CD4-positive, alpha-beta T cell (primary cell): ENCODE measurements at regions not wholly inside any gene's neighbourhood (a gene's known extent, or its start where the extent isn't known, plus 50 kb on each side); places are given as distances from the start of the nearest gene placed in this dataset.
"Not testable (repeated sequence)": the region's sequence is repeated elsewhere in the genome, so short reads cannot be mapped to it uniquely, and the experiment has no call there.

Experiments used
- ATAC-seq: fragments of 200-7000 bp; cut with Tn5 transposase; one replicate; pipeline ENCODE4 v1.10.0; 2022; ENCODE audit warnings: mild to moderate bottlenecking; ENCODE audit not compliant: poor library complexity
- CTCF ChIA-PET: fragments of 350-600 bp; sonication (Branson Sonifier 250); formaldehyde crosslinking; loops from one replicate; lab custom pipeline; 2021; ENCODE audit warnings: antibody characterized with exemption, inconsistent platforms; lab: Charles Lee
- POLR2A ChIA-PET: fragments of 350-600 bp; sonication (Branson Sonifier 250); formaldehyde crosslinking; loops from one replicate; lab custom pipeline; 2021; ENCODE audit warnings: antibody characterized with exemption, inconsistent platforms; lab: Charles Lee
- DNase-seq, 14 experiments: peaks; one replicate each; pipeline ENCODE4 v3.0.0-alpha.2; 2013 to 2020; ENCODE audit warnings: mixed read lengths in 2 of 14
- H3K27ac ChIP-seq, 2 donors: one replicate each; pipeline versions ENCODE4 v1.5.1 to v1.7.0; 2013; ENCODE audit warnings: low read length in 2 of 2, low read depth in 1 of 2, mild to moderate bottlenecking in 1 of 2
- H3K27me3 ChIP-seq, 2 experiments: 1 replicate in 1 of 2; 2 replicates in 1 of 2; pipeline versions ENCODE4 v1.6.1 to v1.7.0; 2013; ENCODE audit warnings: low read length in 2 of 2, control low read depth in 1 of 2, mild to moderate bottlenecking in 1 of 2, moderate library complexity in 1 of 2; ENCODE audit not compliant: insufficient read depth in 2 of 2, control insufficient read depth in 1 of 2
- H3K36me3 ChIP-seq: one replicate; pipeline ENCODE4 v1.6.1; 2013; ENCODE audit warnings: low read length, control low read depth; ENCODE audit not compliant: insufficient read depth
- H3K4me1 ChIP-seq: one replicate; pipeline ENCODE4 v1.6.1; 2013; ENCODE audit warnings: low read length, control low read depth; ENCODE audit not compliant: insufficient read depth
- H3K4me3 ChIP-seq: one replicate; pipeline ENCODE4 v1.5.1; 2013; ENCODE audit warnings: mild to moderate bottlenecking, low read length, moderate library complexity
- H3K9me3 ChIP-seq, 2 experiments: 1 replicate in 1 of 2; 2 replicates in 1 of 2; pipeline versions ENCODE4 v1.6.1 to v1.7.0; 2013; ENCODE audit warnings: low read length in 2 of 2, mild to moderate bottlenecking in 2 of 2, control low read depth in 1 of 2, moderate library complexity in 1 of 2; ENCODE audit not compliant: control insufficient read depth in 1 of 2, insufficient read depth in 1 of 2
- H3K27ac Mint-ChIP-seq: one replicate; pipeline ENCODE4 v1.8.0; 2020; ENCODE audit warnings: mixed read lengths
- H3K27me3 Mint-ChIP-seq: one replicate; pipeline ENCODE4 v1.8.0; 2021; ENCODE audit warnings: mixed read lengths
- H3K36me3 Mint-ChIP-seq: one replicate; pipeline ENCODE4 v1.8.0; 2021; ENCODE audit warnings: low read depth, mixed read lengths
- H3K4me1 Mint-ChIP-seq: one replicate; pipeline ENCODE4 v1.8.0; 2021; ENCODE audit warnings: low read depth, mixed read lengths
- H3K4me3 Mint-ChIP-seq: one replicate; pipeline ENCODE4 v1.8.0; 2020; ENCODE audit warnings: mild to moderate bottlenecking, mixed read lengths
- H3K9me3 Mint-ChIP-seq: one replicate; pipeline ENCODE4 v1.8.0; 2020; ENCODE audit warnings: mixed read lengths
- intact Hi-C, 2 experiments: fragments of 100-400 bp; cut with DNase I in 1 of 2; cut with micrococcal nuclease in 1 of 2; formaldehyde crosslinking; loops; one replicate each; pipeline versions ENCODE4 v1.15.1 to v1.9.0; 2023 to 2025; cut with DNase I, micrococcal nuclease
- TF ChIP-seq, protein P1 (sequence below): fragments of 200-600 bp; IDR thresholded peaks from one replicate; pipeline ENCODE4 v1.8.0; 2022; ENCODE audit warnings: antibody characterized with exemption, mild to moderate bottlenecking

DNA sequence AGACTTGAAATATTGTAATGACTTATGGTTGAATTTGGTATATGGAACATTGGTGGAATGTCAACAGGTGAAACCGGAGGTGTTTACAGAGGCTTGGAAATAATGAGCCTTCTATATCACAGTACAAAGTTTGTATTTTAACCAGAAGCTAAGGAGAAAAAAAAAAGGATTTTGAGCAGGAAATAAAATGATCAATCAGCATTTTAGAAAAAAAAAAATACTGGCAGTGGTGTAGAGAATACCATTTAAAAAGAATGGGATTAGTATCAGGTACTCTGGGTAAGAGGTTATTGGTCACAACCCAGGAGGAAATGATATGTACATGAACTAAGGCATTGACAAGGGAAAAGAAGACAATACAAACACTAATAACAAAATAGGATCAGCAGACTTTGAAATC lies 587.1 kb upstream of the HTR2C start:
- no peak for DNase-seq
- Mint-ChIP-seq H3K27me3 (no peaks in the 10 kb centered on the region), H3K4me1 (no peaks in the 10 kb centered on the region), H3K36me3 (no peaks in the 10 kb centered on the region), H3K9me3 (peaks cover 4% of the 10 kb centered on the region), H3K27ac (no peak overlapping the region), H3K4me3 (no peak overlapping the region)
- H3K4me3 ChIP-seq: no peak overlapping the region
- ChIA-PET POLR2A (no interaction called here), CTCF (no interaction called here)
- ATAC-seq: no peak
- no peaks in the 10 kb centered on the region for H3K27me3 ChIP-seq
- TF ChIP-seq, protein P1, sequence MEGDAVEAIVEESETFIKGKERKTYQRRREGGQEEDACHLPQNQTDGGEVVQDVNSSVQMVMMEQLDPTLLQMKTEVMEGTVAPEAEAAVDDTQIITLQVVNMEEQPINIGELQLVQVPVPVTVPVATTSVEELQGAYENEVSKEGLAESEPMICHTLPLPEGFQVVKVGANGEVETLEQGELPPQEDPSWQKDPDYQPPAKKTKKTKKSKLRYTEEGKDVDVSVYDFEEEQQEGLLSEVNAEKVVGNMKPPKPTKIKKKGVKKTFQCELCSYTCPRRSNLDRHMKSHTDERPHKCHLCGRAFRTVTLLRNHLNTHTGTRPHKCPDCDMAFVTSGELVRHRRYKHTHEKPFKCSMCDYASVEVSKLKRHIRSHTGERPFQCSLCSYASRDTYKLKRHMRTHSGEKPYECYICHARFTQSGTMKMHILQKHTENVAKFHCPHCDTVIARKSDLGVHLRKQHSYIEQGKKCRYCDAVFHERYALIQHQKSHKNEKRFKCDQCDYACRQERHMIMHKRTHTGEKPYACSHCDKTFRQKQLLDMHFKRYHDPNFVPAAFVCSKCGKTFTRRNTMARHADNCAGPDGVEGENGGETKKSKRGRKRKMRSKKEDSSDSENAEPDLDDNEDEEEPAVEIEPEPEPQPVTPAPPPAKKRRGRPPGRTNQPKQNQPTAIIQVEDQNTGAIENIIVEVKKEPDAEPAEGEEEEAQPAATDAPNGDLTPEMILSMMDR: no peak
- H3K4me1 ChIP-seq: no peaks in the 10 kb centered on the region
- H3K27ac ChIP-seq: no peak overlapping the region
- peaks cover 0 to 3% of the 10 kb centered on the region in 2 experiments for H3K9me3 ChIP-seq
- intact Hi-C loops: no loop called here
- H3K36me3 ChIP-seq: no peaks in the 10 kb centered on the region

DNA sequence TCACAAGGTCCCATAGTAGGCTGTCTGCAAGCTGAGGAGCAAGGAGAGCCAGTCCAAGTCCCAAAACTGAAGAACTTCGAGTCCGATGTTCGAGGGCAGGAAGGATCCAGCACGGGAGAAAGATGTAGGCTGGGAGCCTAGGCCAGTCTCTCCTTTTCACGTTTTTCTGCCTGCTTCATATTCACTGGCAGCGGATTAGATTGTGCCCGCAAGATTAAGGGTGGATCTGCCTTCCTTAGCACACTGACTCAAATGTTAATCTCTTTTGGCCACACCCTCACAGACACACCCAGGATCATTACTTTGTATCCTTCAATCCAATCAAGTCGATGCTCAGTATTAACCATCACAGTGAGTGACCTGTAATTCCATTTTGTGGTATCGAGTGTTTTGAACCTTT lies 592.2 kb upstream of the HTR2C start:
- H3K9me3 ChIP-seq, CTCF ChIA-PET, H3K9me3 Mint-ChIP-seq, DNase-seq, H3K36me3 ChIP-seq, H3K27me3 Mint-ChIP-seq, intact Hi-C loops, H3K4me3 Mint-ChIP-seq, H3K27ac Mint-ChIP-seq, H3K36me3 Mint-ChIP-seq, H3K27me3 ChIP-seq, POLR2A ChIA-PET, H3K4me3 ChIP-seq, H3K27ac ChIP-seq, H3K4me1 ChIP-seq, H3K4me1 Mint-ChIP-seq, ATAC-seq: not testable (repeated sequence)

DNA sequence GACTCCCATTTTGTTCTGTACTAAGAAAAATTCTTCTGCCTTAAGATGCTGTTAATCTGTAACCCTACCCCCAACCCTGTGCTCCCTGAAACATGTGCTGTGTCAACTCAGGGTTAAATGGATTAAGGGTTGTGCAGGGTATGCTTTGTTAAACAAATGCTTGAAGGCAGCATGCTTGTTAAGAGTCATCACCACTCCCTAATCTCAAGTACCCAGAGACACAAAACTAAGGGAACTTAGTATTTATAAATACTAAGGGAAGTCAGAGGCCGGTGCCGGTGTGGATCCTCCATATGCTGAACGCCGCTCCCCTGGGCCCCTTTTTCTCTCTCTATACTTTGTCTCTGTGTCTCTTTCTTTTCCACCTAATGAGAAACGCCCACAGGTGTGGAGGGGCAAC lies 593.2 kb upstream of the HTR2C start:
- H3K27me3 Mint-ChIP-seq, intact Hi-C loops, ATAC-seq, H3K27me3 ChIP-seq, H3K27ac ChIP-seq, H3K4me3 ChIP-seq, H3K4me1 ChIP-seq, H3K4me1 Mint-ChIP-seq, H3K4me3 Mint-ChIP-seq, H3K36me3 ChIP-seq, H3K9me3 Mint-ChIP-seq, H3K27ac Mint-ChIP-seq, CTCF ChIA-PET, H3K9me3 ChIP-seq, H3K36me3 Mint-ChIP-seq, DNase-seq, POLR2A ChIA-PET: not testable (repeated sequence)

DNA sequence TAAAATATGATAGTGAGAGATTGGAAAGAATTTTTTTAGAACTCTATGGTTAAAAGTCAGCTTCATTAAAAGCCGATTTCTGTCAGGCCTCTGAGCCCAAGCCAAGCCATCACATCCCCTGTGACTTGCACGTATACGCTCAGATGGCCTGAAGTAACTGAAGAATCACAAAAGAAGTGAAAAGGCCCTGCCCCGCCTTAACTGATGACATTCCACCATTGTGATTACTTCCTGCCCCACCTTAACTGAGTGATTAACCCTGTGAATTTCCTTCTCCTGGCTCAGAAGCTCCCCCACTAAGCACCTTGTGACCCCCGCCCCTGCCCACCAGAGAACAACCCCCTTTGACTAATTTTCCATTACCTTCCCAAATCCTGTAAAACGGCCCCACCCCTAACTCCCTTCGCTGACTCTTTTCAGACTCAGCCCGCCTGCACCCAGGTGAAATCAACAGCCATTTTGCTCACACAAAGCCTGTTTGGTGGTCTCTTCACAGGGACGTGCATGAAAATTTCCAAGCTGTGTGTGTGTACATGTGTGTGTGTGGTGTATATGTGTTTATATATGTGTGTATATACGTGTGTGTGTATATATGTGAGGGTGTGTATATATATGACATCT lies 595.5 kb upstream of the HTR2C start:
- H3K27me3 Mint-ChIP-seq, H3K9me3 Mint-ChIP-seq, ATAC-seq, H3K36me3 ChIP-seq, H3K4me1 ChIP-seq, H3K4me3 ChIP-seq, H3K27ac Mint-ChIP-seq, DNase-seq, CTCF ChIA-PET, H3K27ac ChIP-seq, H3K9me3 ChIP-seq, POLR2A ChIA-PET, H3K4me3 Mint-ChIP-seq, H3K4me1 Mint-ChIP-seq, H3K36me3 Mint-ChIP-seq, H3K27me3 ChIP-seq, intact Hi-C loops: not testable (repeated sequence)
